ENCODE measurements at regions not wholly inside any gene's neighbourhood (a gene's known extent, or its start where the extent isn't known, plus 50 kb on each side); places are given as distances from the start of the nearest gene placed in this dataset.

GRCh38 chr16:86930001-86930400, 351.7 kb downstream of the FOXL1 start:
- peak; percentile 36 for DNase-seq (ENCODE audit: low read depth)

- no peak for DNase-seq (ENCODE audit: low read depth)
Observed at GRCh38 chr16:86930663-86931373, 352.5 kb downstream of the FOXL1 start.

- peak; percentile 86 for DNase-seq (ENCODE audit: low read depth)
Observed at GRCh38 chr16:86931410-86931941, 353.1 kb downstream of the FOXL1 start.

- no peak for DNase-seq (ENCODE audit: low read depth)
Observed at GRCh38 chr16:86932130-86932982, 354.0 kb downstream of the FOXL1 start.

- no peak for DNase-seq (ENCODE audit: low read depth)
Observed at GRCh38 chr16:86934581-86935375, 356.4 kb downstream of the FOXL1 start.

- no peak for DNase-seq (ENCODE audit: low read depth)
Observed at GRCh38 chr16:86939609-86940008, 361.3 kb downstream of the FOXL1 start.

GRCh38 chr16:86941731-86942130, 363.4 kb downstream of the FOXL1 start:
- no peak for DNase-seq (ENCODE audit: low read depth)

GRCh38 chr16:86942151-86943051, 364.1 kb downstream of the FOXL1 start:
- DNase-seq (ENCODE audit: low read depth), result peak; percentile 83

GRCh38 chr16:86945166-86945900, 367.0 kb downstream of the FOXL1 start:
- DNase-seq (ENCODE audit: low read depth), result no peak

- DNase-seq (ENCODE audit: low read depth), result peak; percentile 83
Observed at GRCh38 chr16:86946396-86946795, 368.0 kb downstream of the FOXL1 start.

- no peak for DNase-seq (ENCODE audit: low read depth)
Observed at GRCh38 chr16:86946981-86947380, 368.6 kb downstream of the FOXL1 start.

GRCh38 chr16:86948046-86948445, 369.1 kb downstream of the C16orf95 start:
- no peak for DNase-seq (ENCODE audit: low read depth)

GRCh38 chr16:86949116-86949515, 368.1 kb downstream of the C16orf95 start:
- DNase-seq (ENCODE audit: low read depth), result no peak

GRCh38 chr16:86949630-86950029, 367.6 kb downstream of the C16orf95 start:
- DNase-seq (ENCODE audit: low read depth), result no peak

GRCh38 chr16:86951041-86951822, 366.0 kb downstream of the C16orf95 start:
- no peak for DNase-seq (ENCODE audit: low read depth)

- peak; percentile 99 for DNase-seq (ENCODE audit: low read depth)
Observed at GRCh38 chr16:86951831-86952598, 365.2 kb downstream of the C16orf95 start.

GRCh38 chr16:86952769-86953168, 364.4 kb downstream of the C16orf95 start:
- peak; percentile 77 for DNase-seq (ENCODE audit: low read depth)

- no peak for DNase-seq (ENCODE audit: low read depth)
Observed at GRCh38 chr16:86953631-86954391, 363.4 kb downstream of the C16orf95 start.

Measured in M059J (cell line).